Stimulated activated naive CD4-positive, alpha-beta T cell treated with Interleukin-2 at 50 U/mL for 16 hours (primary cell): ENCODE measurements at regions not wholly inside any gene's neighbourhood (a gene's known extent, or its start where the extent isn't known, plus 50 kb on each side); places are given as distances from the start of the nearest gene placed in this dataset.

Experiments used
- DNase-seq: peaks from one replicate; lab custom pipeline; 2025; lab: John Stamatoyannopoulos, UW

DNA sequence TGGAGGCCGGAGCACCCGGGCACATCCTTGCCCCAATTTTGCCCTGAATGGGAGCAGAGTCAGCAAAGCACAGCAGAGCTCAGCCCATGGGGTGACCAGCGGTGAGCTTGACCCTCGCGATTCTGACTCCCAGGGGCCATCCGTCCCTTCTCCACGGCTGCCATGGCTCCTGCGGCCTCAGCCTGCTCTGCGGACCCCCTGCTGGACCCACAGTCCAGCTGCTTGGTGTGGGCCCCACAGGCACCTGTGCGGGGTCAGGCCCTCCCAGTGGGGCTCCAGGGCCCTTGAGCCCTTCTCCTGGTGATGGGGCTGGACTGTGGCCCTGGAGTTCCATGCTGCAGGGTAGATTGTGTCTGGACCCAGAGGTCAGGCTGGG, 144.2 kb downstream of the ENGASE start:
- no peak for DNase-seq

DNA sequence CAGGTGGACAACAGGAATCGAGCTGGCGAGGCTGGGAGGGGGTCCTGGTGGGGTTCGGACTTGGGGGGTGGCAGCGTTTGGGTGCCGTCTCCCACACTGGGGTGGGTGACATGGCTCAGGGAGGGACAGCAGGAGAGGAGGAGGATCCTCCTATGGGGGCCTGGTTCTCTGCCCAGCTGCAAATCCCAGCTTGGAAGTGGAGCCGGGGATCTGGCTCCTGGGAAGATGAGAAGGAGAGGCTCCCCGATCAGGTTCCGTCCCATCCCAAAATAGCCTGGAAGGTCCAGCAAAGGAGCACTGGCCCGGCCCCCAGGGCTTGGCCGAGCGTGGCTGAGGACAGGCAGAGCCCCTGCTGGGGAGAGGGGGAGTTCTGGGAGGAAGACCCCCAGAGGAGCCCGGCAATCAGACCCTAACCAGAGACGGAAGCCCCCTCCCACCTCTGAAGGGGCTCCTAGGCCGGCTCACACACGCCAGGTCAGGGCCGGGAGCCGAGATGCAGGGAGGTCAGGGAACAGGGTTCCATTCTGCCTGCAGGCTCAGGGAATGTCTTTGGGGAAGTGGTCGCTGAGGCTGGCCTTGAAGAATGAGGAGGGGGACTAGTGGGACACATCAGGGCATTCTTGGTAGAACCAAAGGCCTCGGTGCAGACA, 143.7 kb downstream of the ENGASE start:
- DNase-seq, result no peak

DNA sequence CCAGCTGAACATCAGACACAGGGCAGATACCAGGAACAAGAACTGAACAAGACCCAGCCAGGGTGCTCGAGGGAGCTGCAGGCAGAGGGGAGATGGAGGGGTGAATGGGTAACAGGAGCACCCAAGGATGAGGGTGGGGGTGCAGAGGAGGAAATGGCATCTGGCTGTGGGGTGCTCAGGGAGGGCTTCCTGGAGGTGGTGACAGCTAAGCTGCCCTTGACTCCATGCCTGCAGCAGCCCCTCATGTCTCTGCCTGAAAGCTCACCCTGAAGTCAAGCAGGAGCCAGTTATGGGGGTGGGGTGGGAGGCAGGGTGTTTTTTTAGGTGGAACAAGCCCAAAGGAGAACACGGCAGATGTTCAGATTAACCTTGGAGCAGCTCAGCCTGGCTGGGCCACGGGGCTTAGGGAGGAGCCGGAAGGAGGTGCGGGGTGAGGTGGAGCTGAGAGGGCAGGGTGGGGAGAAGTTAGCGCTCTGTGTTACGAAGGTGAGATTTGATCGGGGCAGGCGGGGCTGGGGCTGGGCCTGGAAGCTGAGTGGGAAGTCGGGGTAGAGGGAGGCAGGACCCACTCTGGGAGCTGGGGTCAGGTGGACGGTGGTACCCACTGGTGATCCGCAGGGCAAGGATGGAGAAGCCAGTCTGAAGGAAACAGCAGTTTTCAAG, 143.0 kb downstream of the ENGASE start:
- DNase-seq, result no peak

DNA sequence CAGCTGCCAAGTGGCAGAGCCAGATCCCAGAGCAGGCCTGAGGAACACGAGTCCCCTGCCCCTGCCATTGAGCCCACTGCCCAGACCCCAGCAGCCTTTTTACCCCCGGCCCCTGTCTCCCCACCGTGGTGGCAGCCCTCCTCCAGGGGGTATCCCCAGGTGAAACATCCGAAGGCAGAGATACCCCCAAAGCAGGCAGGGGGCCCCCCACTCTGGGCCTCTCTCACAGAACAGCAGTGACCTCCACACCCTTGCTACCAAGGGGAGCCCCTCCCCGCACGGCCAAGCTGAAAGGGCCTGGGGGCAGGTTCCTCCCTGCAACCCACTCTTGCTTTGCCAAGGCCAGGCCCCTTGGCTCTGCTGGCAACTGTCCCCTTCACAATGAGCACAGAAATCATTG, 142.2 kb downstream of the ENGASE start:
- DNase-seq, result no peak

DNA sequence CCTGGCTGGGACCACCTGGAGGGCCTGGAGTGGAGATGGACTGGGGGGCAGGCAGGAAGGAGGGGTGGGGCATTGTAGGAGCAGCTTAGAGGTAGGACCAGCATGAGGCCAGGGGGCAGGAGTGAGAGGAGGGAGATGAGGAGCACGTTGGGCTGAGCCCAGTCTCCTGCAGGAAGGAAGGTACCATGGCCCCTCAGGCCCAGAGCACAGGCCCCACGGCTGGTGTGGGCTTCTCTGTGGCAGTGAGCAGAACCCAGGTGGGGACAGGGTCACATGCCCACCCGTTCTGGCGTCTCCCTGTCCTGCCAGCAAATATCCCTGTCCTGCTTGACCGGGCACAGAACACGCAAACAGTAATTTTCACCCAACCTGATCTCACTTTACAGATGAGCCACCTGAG, 141.8 kb downstream of the ENGASE start:
- no peak for DNase-seq

DNA sequence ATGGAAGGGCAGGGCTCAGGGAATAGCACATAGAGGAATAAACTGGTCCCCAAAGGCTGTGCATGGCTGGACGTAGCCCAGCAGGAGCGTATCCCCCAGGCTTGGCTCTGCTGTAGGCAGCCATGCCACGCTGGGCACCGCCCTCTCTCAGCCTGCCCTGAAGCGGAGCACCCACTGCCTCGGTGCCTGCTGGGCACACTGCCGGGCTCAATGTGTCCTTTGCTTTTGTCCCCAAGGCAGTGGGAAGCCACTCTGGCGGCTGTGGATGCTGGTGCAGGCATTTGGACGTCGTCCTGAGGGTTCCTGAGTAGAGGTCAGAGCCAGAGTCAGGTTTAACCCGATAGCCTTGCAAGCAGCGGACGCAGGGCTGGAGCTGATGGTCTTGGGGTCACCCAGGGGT, 141.0 kb downstream of the ENGASE start:
- DNase-seq, result no peak

DNA sequence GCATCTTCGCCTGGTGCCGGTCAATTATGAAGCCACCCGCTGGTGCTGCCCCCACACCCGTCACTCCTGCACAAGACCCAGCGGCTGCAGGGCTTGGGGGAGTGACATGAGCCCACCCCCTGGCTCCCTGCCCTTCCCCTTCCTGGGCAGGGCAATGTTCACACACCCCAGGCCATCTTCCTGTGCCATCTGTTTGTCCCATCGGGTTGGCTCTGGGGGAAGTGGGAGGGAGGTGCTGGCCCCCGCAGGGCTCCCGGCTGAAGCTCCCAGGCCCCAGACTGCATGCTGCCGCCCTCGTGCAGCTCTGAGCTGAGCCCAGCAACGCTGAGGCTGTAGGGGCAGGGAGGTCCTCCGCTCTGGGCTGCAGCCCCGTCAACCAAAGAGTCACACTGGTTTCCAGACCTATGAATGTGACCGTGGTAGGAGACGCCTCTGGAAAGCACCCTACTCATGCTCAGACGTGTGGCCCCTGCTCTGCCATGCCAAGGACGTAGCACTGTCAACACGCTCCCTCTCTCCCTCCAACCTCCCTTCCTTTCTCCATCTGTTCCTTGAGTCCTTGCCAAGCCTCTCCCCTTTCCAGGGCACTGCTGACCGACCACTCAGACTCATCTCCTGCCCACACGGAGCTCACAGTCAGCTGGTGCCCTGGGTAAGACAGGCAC, 140.4 kb downstream of the ENGASE start:
- DNase-seq, result no peak

DNA sequence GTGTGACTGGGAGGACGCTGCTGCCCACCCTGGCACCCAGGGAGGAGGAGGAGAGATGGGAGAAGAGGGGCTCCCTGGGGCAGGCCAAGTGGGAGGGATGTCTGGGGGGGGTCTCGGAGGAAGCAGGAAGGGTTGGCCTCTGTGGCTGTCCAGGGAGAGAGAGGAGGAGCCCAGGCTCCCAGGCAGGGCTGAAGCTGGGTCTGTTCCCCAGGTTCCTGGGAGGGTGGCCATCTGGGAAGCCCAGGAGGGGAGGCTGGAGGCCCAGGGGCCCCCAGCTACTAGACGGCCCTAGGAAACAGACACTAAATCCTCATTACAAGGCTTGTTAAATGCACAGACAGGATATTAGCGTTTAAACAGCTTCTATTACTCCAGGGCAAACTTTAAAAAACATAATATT, 139.8 kb downstream of the ENGASE start:
- DNase-seq, result no peak

DNA sequence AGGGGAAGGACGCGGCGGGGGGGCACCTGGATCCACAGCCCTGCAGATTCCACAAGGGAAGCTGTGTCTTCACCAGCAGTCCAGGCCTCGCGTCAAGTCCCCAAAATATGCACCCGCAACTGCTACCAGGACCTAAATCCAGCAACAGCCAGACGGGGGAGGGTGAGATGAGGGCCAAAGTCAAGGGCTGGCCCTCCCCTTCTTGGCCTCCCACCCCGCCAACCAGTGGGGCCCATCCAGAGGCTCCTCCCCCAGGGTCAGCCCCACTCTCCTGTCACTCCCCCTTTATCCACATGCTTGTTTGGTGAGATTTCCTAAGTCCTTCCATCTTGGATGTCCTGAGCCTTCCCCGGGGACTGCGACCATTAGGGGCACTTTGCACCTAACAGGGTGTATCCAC, 138.7 kb downstream of the ENGASE start:
- DNase-seq, result no peak

DNA sequence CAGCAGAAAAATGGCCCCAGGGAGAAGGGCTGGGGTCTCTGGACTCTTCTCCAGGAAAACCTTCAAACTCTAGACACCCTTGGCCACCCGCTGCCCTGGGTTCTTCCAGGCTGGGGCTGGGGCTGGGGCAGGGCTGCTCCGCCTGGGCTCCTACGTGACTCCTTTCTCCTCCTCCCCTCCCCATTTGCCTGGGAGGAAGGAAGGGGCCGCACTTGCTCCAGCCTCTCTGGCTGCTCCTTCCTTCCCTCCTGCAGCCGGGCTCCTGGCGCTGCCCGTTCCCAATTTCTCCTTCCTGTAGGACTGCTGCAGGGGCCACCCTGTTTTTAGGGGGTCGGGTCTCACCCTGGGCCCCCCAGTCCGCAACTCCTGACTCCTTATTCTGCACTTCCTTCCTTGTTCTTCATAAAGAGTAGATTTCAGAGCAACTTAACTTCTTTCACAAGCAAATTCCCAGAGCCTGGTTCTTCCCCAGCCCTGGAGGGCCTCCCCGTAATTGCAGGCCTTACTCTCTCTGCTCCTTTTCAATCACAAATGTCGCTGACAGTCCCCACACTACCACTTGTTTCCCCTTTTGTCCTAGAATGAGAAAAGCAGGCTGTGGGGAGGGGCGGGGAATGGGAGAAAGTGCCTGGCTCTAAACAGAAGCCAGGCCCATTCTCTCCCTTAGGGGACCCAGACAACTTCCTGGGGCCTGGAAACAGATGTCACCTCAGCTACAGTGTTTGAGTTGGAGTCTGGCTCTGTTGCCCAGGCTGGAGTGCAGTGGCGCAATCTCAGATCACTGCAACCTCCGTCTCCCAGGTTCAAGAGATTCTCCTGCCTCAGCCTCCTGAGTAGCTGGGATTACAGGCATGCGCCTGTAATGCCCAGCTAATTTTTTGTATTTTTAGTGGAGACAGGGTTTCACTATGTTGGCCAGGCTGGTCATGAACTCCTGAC, 137.8 kb downstream of the ENGASE start:
- DNase-seq, result no peak

DNA sequence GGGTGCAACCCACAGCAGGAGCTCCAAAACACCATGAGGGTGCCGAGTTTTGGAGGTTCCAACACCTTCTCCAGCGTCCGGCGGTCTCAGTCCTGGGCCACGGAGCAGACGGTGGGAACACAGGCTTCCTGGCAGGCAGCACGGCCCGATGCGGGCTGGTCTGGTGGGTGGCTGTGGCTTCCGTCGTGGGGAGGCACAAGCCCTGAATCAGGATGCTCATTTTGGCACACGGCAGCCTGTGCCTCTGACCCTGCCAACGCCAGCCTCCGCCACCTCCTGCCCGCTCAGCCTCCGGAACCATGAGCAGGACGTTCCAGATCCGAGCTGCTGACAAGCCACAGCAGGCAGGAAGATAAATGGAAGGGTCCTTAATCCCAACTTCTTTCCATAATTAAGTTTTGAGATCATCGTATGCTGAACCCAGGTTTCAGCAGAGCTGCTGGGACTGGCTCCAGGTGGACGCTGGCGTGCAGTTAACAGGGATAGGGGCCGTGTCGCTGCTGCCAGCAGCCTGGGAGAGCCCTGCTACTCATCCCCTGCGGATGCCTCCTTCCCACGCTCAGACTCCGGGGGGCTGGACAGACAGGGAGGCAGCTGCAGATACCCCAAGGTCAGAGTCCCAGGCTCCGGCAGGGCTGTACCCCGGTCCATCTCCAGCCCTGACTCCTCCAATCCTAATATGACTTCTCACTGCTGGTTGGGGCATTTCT, 136.6 kb downstream of the ENGASE start:
- DNase-seq, result no peak

DNA sequence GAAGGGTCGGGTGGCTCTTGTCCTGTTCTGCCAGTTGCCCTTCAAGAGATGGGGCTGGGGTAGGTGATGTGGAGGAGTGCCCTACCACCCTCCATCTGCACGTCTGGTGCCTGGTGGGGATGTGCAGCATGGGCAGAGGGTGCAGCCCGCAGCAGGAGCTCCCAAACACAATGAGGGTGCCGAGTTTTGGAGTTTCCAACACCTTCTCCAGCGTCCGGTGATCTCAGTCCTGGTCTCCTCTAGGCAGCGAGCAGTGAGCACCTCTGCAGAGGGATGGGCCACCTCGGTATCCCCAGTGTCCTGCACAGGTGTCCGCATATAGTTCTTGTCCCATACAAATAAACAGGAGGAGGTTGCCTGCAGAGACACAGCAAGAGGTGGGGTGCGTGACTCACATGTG, 136.0 kb downstream of the ENGASE start:
- no peak for DNase-seq

DNA sequence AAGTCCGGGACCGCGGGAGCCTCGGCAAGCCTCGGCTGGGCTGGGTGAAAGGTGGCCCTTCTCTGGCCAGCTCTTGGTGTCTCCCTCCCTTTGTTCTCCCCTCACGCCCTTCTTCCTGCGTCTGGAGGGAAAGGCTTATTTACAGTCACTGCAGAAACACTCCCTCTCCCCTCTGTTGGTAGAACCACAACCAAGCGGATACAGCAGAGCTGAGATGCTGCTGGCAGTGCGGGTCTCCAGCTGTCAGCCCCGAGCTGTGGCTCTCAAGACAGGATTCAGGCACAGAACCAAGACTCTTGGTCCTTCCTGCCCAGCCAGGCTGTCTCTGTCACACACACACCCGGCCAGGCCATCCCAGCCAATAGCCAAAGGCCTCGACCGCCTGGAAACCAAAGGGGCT, 133.3 kb downstream of the ENGASE start:
- DNase-seq, result no peak

DNA sequence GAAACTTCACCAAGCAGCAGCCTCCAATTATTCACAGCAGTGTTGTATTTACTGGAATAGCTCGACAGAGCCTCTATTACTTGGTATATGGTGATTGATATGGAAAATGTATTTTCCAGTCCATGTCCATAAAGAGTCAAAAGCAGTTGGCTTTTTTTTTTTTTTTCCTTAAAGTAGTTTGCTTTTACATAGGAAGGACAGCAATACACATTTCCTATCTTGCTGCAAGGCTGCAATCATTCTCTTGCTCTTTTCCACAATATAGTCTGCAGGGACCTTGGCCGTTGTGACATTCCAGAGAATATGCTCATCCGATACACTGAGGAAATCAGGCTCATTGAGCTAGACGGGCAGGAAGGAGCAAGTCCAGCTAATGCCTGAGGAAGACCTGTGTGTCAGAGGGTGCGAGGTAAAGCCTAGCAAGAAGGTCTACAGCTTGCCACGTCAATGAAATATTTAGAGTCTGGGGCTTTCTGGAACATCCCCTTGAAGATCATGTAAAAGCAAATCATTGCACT, 131.1 kb downstream of the ENGASE start:
- no peak for DNase-seq

DNA sequence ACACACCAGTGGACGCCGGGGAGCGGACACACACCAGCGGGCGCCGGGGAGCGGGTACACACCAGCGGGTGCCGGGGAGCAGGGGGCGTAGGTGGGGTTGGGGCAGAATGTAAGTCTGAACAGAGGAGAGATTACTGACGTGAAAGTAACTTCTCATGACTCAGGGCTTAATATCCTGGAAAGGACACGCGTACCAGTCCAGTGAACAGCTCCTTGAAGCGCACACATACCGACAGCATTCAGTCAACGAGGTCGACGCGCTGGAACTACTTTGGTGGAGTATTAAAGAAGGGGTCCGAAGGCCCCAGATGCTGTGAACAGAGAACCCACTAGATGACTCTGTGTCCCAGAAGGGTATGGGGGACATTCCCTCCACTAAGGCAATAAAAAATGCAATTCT, 129.6 kb downstream of the ENGASE start:
- DNase-seq, result no peak

DNA sequence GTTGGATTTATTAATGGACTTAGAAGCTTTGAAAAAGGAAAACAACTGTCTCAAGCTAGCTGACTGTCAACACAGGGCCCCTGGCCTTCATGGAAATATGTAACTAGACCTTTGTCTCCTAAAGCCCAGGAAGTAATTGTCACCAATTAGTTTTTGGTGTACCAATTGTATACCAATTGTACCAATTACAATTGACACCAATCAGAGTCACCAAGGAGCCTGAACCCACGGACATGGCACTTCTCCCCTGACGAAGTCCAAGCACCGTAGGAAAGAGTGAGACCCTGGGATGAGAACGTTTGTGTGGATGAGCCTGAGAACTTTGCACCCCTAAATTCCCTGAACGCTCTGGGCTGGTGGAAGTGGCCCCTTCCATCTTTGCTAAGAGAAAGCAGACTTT, 129.0 kb downstream of the ENGASE start:
- no peak for DNase-seq

DNA sequence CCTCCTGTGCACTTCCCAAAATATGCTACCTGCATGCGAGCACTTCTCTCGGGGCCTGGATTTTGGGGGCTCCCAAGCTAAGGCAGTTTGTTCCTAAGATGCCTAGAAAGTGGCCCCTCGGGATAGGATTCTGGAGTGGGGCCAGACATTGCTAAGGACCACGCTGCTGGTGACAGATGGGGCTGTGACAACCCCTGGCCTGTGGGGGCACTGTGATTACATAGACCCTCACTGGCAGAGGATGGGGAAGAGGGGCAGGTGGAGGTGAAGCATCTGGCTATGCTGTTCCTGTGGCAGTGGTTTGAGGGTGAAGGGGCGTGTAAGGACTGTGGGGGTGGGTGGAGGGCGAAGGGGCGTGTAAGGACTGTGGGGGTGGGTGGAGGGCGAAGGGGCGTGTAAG, 128.4 kb downstream of the ENGASE start:
- no peak for DNase-seq

DNA sequence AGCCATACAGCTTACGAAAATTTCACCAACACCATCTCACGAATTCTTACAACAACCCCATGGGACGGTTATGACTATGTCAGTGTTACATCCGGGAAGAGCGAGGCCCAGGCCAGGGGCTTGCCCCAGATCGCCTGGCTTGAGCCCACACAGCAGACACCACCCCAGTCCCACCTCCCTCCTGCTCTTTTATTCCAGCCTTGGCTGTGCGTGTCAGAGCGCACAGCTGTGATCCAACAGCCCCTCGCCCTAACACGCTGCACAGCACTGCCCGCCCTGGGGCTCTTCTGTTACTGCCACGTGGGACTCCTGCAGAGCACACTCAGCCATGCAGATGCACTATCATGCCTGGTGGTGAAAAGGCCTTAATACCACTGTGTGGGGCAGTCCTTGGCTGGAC, 127.9 kb downstream of the ENGASE start:
- DNase-seq, result no peak

DNA sequence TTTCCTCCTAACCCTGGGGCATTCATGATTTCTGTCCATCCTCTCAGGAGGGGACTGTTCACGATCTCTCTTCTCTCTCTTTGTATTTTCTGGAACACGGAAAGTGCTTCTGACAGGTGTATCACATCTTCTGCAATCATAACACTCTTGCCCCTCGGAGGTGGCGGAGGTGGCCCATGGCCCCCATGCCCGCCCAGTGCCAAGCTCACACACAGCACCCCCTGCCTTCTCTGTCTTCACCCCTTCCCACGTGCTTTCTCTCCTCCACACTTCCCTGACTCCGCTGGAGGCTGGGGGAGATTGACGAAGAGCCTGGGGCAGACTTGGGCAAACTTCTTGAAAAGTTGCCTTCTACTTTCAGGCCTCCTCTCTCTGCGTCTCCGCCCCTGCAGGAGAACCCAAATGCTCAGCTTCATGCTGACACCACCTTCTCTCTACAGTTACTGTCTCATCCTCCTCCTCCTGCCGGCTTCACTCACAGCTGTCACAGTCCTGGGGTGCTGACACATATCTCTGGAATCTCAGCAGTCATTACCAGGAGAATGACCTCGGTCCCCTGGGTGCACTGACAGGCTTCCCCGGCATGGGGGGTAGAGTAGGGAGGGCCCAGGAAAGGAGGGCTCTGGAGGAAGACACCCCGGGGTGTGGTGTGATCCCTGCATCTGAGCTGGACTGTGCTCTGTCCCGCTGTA, 127.1 kb downstream of the ENGASE start:
- DNase-seq, result no peak

DNA sequence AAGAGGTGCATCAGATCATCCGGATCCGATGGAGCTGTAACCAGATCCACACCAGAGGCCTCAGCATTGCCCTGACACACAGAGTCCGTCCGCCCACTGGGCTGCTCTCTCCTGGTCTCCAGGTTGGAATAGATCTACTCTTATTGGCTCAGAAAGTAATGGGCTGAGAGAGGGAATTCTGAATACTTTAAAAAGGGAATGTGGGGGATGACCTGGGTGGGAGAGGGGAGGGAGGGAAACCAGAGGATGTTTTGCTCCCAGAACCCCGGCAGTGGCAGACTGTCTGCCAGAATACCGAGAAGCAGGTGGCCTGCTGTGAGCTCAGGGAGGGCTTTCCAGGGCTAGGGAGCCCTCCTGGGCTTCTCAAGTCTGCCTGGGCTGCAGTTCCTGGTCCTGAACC, 126.5 kb downstream of the ENGASE start:
- no peak for DNase-seq

DNA sequence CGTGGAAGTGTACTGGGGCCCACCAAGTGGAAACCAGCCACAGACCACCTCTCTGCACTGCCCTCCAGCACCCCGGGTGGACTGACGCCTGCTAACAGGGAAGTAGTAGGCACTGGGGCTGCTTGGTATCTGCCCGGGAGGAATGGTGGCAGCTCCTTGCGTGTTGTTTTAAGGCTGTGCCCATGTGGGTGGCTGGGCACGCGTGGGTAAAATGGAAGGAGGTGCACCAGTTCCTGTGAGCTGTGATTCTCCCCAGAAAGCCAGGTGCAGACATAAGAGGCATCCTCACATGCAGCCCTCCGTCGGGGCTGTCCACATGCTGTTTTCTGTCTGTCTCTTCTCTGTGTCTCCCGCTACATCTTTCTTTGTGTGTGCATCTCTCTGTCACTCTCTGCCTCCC, 122.3 kb downstream of the ENGASE start:
- no peak for DNase-seq
